ENCODE measurements at regions not wholly inside any gene's neighbourhood (a gene's known extent, or its start where the extent isn't known, plus 50 kb on each side); places are given as distances from the start of the nearest gene placed in this dataset.

- intact Hi-C loops (cut with DNase I; ENCODE audit: low total_unique reads): no loop called here
- DNase-seq: no peak
- TF ChIP-seq POLR2A (IDR thresholded peaks at IDR 0.05) (no peak), CTCF (IDR thresholded peaks at IDR 0.05) (no peak)
- H3K36me3 ChIP-seq (ENCODE audit: low read depth, missing control alignments): no peaks in the 10 kb centered on the region
- no peak overlapping the region for H3K27ac ChIP-seq
- no peaks in the 10 kb centered on the region for H3K27me3 ChIP-seq
- H3K9me3 ChIP-seq: no peaks in the 10 kb centered on the region
- WGBS, 2 donors: 80 to 85% methylated on average over 2 of the region's 2 CpGs
- no peaks in the 10 kb centered on the region for H3K4me1 ChIP-seq
- no peak overlapping the region for H3K4me3 ChIP-seq
These were observed 95.6 kb upstream of the PCDH18 start for GRCh38 chr4:137627739-137628460.

GRCh38 chr4:137626942-137627738 lies 94.8 kb upstream of the PCDH18 start:
- no peaks in the 10 kb centered on the region for H3K36me3 ChIP-seq (ENCODE audit: low read depth, missing control alignments)
- H3K4me3 ChIP-seq: no peak overlapping the region
- WGBS, 2 donors: 72 to 77% methylated on average over 4 of the region's 4 CpGs
- H3K27ac ChIP-seq: no peak overlapping the region
- TF ChIP-seq CTCF (IDR thresholded peaks at IDR 0.05) (no peak), POLR2A (IDR thresholded peaks at IDR 0.05) (no peak)
- H3K4me1 ChIP-seq: no peaks in the 10 kb centered on the region
- H3K27me3 ChIP-seq: no peaks in the 10 kb centered on the region
- intact Hi-C loops (cut with DNase I; ENCODE audit: low total_unique reads): no loop called here
- no peak for DNase-seq
- no peaks in the 10 kb centered on the region for H3K9me3 ChIP-seq

- intact Hi-C loops (cut with DNase I; ENCODE audit: low total_unique reads): no loop called here
- no peak for DNase-seq
- H3K4me3 ChIP-seq: no peak overlapping the region
- H3K9me3 ChIP-seq: no peaks in the 10 kb centered on the region
- no peaks in the 10 kb centered on the region for H3K4me1 ChIP-seq
- no peak for TF ChIP-seq POLR2A (IDR thresholded peaks at IDR 0.05)
- no peak for TF ChIP-seq CTCF (IDR thresholded peaks at IDR 0.05)
- 68 to 72% methylated on average over 2 of the region's 2 CpGs for WGBS, 2 donors
- no peak overlapping the region for H3K27ac ChIP-seq
- H3K36me3 ChIP-seq (ENCODE audit: low read depth, missing control alignments): no peaks in the 10 kb centered on the region
- H3K27me3 ChIP-seq: no peaks in the 10 kb centered on the region
These were observed 90.7 kb upstream of the PCDH18 start for GRCh38 chr4:137623013-137623412.

GRCh38 chr4:137621056-137621455 lies 88.8 kb upstream of the PCDH18 start:
- TF ChIP-seq POLR2A (IDR thresholded peaks at IDR 0.05): no peak
- TF ChIP-seq CTCF (IDR thresholded peaks at IDR 0.05): no peak
- Histone ChIP-seq H3K4me1 (no peaks in the 10 kb centered on the region), H3K9me3 (no peaks in the 10 kb centered on the region), H3K4me3 (no peak overlapping the region), H3K27ac (no peak overlapping the region), H3K27me3 (no peaks in the 10 kb centered on the region), H3K36me3 (ENCODE audit: low read depth, missing control alignments) (no peaks in the 10 kb centered on the region)
- DNase-seq: no peak
- WGBS, 2 donors: 79 to 81% methylated on average over 5 of the region's 5 CpGs
- intact Hi-C loops (cut with DNase I; ENCODE audit: low total_unique reads): no loop called here

Data from testis (tissue), 2 donors.